KMS-11 (cell line): ENCODE measurements at regions not wholly inside any gene's neighbourhood (a gene's known extent, or its start where the extent isn't known, plus 50 kb on each side); places are given as distances from the start of the nearest gene placed in this dataset.

Source experiments
- H2AFZ ChIP-seq: fragments of 200-600 bp; sonication (generic); 2 replicates; pipeline ENCODE4 v1.6.1; 2016; ENCODE audit warnings: antibody characterized with exemption, mixed run types, low read depth
- H3K27ac ChIP-seq: fragments of 200-600 bp; sonication (generic); 2 replicates; pipeline ENCODE4 v1.6.1; 2016; ENCODE audit warnings: mild to moderate bottlenecking, mixed run types
- H3K27me3 ChIP-seq: fragments of 200-600 bp; sonication (generic); 2 replicates; pipeline ENCODE4 v1.6.1; 2017; ENCODE audit warnings: mild to moderate bottlenecking, low read depth, mixed run types, moderate library complexity; ENCODE audit not compliant: insufficient read depth
- H3K36me3 ChIP-seq: fragments of 200-600 bp; sonication (generic); 2 replicates; pipeline ENCODE4 v1.6.1; 2017; ENCODE audit warnings: mild to moderate bottlenecking, mixed run types; ENCODE audit not compliant: insufficient read depth
- H3K4me1 ChIP-seq: fragments of 200-600 bp; sonication (generic); 2 replicates; pipeline ENCODE4 v1.6.1; 2016; ENCODE audit warnings: mild to moderate bottlenecking, low read depth, mixed run types; ENCODE audit not compliant: poor library complexity, severe bottlenecking
- H3K4me2 ChIP-seq: fragments of 200-600 bp; sonication (generic); 2 replicates; pipeline ENCODE4 v1.7.0; 2016; ENCODE audit warnings: mild to moderate bottlenecking, mixed run types
- H3K4me3 ChIP-seq: fragments of 200-600 bp; sonication (generic); IDR thresholded peaks from 2 replicates; pipeline ENCODE4 v1.6.1; 2017; ENCODE audit warnings: low read depth, low read length, mixed read lengths; ENCODE audit not compliant: insufficient read depth
- H3K79me2 ChIP-seq: fragments of 200-600 bp; sonication (generic); 2 replicates; pipeline ENCODE4 v1.6.1; 2016; ENCODE audit warnings: low read depth, mixed run types; ENCODE audit not compliant: insufficient read depth
- H3K9ac ChIP-seq: fragments of 200-600 bp; sonication (generic); 2 replicates; pipeline ENCODE4 v1.6.1; 2016; ENCODE audit warnings: mild to moderate bottlenecking, mixed run types
- H4K20me1 ChIP-seq: fragments of 200-600 bp; sonication (generic); 2 replicates; pipeline ENCODE4 v1.6.1; 2016; ENCODE audit warnings: mild to moderate bottlenecking, mixed run types; ENCODE audit not compliant: insufficient read depth
- TF ChIP-seq, protein P1 (sequence below): fragments of 200-600 bp; sonication (generic); conservative IDR thresholded peaks from 2 replicates; pipeline ENCODE4 v1.6.1; 2017; ENCODE audit warnings: low read depth, mild to moderate bottlenecking, antibody characterized with exemption, low read length, moderate library complexity, mixed read lengths

DNA sequence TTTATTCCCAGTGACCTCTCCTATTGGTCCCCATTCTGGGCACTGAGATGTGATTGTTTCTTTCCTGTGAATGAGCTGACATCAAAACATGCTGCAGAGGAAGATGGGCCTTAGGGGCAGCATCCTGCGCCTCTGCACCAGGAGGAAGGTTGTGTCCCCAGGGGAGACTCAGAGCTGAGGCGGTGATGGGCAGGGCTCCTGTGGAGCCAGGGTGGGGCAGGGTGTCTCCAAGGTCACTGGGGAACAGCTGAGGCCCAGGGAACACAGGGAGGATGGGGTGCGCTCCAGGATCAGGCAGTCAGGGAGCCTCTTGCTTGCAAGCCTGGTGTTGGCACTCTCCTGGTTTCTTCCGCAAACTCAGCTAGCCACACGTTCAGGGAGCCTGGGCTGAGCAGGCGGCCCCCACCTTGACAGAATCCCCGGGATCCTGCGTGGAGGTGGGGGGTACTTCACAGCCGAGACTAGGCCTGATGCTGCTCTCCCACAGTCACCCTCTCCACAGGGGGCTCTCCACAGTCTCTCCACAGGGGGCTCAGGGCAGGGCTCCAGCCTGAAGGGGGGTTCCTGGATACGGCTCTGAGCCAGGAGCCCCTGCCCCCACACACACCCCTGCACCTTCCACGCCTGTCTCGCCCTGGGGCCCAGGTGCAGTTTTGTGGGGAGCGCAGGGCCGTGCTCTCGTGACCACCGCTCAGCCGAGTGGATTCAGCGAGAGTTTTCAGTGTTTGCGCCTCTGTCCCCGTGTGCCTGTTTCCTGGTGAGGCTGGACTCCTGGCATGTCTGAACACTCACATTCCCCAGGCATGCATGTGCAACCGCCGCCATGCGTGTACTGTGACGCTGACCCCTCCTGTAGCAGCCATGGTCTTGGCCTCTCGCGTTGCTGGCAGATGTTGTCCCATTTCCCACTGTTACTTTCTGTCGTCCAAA, 264.7 kb downstream of the SEC23A start:
- Histone ChIP-seq H3K27me3 (no peaks in the 10 kb centered on the region), H4K20me1 (no peaks in the 10 kb centered on the region), H2AFZ (no peak overlapping the region), H3K36me3 (no peaks in the 10 kb centered on the region), H3K4me2 (no peak overlapping the region), H3K27ac (no peak overlapping the region), H3K9ac (no peak overlapping the region), H3K79me2 (no peaks in the 10 kb centered on the region), H3K4me3 (no peak overlapping the region), H3K4me1 (no peaks in the 10 kb centered on the region)
- TF ChIP-seq, protein P1, sequence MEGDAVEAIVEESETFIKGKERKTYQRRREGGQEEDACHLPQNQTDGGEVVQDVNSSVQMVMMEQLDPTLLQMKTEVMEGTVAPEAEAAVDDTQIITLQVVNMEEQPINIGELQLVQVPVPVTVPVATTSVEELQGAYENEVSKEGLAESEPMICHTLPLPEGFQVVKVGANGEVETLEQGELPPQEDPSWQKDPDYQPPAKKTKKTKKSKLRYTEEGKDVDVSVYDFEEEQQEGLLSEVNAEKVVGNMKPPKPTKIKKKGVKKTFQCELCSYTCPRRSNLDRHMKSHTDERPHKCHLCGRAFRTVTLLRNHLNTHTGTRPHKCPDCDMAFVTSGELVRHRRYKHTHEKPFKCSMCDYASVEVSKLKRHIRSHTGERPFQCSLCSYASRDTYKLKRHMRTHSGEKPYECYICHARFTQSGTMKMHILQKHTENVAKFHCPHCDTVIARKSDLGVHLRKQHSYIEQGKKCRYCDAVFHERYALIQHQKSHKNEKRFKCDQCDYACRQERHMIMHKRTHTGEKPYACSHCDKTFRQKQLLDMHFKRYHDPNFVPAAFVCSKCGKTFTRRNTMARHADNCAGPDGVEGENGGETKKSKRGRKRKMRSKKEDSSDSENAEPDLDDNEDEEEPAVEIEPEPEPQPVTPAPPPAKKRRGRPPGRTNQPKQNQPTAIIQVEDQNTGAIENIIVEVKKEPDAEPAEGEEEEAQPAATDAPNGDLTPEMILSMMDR, result no peak

DNA sequence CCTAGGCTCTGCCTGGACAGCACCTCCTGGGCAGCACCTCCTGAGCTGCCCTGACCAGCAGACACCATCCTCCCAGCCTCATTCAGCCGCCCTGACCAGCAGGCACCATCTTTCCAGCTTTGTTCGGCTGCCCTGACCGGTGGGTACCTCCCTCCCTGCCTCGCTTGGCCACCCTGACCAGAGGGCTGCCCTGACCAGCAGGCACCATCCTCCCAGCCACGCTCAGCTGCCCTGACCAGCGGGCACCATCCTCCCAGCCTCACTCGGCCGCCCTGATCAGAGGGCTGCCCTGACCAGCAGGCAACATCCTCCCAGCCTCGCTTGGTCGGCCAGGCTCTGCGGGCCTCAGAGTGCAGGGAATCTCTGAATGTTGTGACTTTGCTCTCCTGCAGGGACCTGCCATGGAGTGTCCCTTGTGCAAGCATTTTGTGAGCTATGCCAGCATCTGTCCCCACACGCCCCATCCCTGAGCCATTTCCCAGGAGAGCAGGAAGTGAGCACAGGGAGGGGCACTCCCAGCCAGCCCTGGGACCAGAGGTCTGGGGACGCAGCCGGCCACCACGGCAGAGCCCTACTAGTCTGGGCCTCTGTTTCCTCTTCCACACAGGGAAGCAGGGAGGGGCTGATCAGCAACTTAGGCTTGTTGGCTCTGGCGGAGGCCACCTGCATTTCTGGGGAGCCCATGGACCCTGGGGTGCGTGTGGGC, 265.5 kb downstream of the SEC23A start:
- TF ChIP-seq, protein P1, result no peak
- Histone ChIP-seq H2AFZ (no peak overlapping the region), H3K27ac (no peak overlapping the region), H3K9ac (no peak overlapping the region), H3K36me3 (no peaks in the 10 kb centered on the region), H3K4me1 (no peaks in the 10 kb centered on the region), H3K4me3 (no peak overlapping the region), H4K20me1 (no peaks in the 10 kb centered on the region), H3K27me3 (no peaks in the 10 kb centered on the region), H3K4me2 (no peak overlapping the region), H3K79me2 (no peaks in the 10 kb centered on the region)

DNA sequence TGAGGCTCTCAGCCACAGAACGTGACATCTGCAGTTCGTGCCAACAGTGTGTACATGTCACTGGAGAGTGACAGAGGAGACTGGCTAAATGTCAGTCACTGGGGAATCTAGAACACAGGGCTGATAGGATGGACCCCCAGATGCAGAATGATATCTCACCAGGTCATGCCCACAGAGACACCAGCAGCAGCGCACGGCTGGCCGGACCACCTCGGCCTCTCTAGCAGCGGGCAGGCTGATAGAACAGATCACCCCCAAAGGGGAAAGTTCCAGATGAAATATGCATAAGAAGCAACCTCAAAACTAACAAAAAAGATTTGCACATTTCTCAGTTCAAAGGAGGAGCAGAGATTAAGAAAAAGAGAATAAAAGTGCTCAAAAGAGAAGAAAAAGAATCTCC, 266.5 kb downstream of the SEC23A start:
- TF ChIP-seq, protein P1, result no peak
- Histone ChIP-seq H2AFZ (no peak overlapping the region), H3K27ac (no peak overlapping the region), H3K9ac (no peak overlapping the region), H3K4me3 (no peak overlapping the region), H4K20me1 (no peaks in the 10 kb centered on the region), H3K4me2 (no peak overlapping the region), H3K4me1 (no peaks in the 10 kb centered on the region), H3K79me2 (no peaks in the 10 kb centered on the region), H3K36me3 (no peaks in the 10 kb centered on the region), H3K27me3 (no peaks in the 10 kb centered on the region)

DNA sequence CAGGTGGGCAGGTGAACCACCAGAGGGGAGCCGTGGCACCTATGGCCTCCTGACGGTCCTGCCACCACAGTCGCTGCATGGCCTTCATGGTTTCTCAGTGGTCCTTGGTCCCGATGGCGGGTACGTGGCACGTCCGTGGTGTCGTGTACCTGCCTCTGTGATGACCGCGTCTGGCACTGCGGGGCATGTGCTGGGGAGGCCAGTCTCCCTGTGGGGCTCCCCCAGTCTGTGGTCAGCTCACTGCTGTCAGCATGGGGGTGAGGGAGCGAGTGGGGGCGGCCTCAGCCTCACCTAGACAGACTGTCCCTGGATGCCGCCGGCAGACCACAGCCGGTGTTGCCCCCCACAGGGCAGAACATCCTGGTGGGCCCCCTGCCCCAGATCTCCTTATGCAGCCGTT, 267.2 kb downstream of the SEC23A start:
- Histone ChIP-seq H3K79me2 (no peaks in the 10 kb centered on the region), H3K9ac (no peak overlapping the region), H3K36me3 (no peaks in the 10 kb centered on the region), H4K20me1 (no peaks in the 10 kb centered on the region), H3K4me3 (no peak overlapping the region), H3K27ac (no peak overlapping the region), H3K27me3 (no peaks in the 10 kb centered on the region), H3K4me2 (no peak overlapping the region), H3K4me1 (no peaks in the 10 kb centered on the region), H2AFZ (no peak overlapping the region)
- TF ChIP-seq, protein P1, result no peak
